Uterus (tissue), 3 donors: ENCODE measurements at regions not wholly inside any gene's neighbourhood (a gene's known extent, or its start where the extent isn't known, plus 50 kb on each side); places are given as distances from the start of the nearest gene placed in this dataset.

Source experiments
- DNase-seq, 2 donors: peaks; one replicate each; pipeline ENCODE4 v3.0.0-alpha.2; 2019 to 2020
- H3K27ac ChIP-seq, 2 donors: fragments of 200-600 bp; sonication (generic); 1 replicate in 1 of 2; 2 replicates in 1 of 2; pipeline ENCODE4 v1.5.1; 2016 to 2018
- H3K27me3 ChIP-seq, 2 donors: fragments of 200-600 bp; sonication (generic); one replicate each; pipeline ENCODE4 v1.5.1; 2018 to 2019; ENCODE audit warnings: control low read depth in 1 of 2
- H3K36me3 ChIP-seq, 2 donors: fragments of 200-600 bp; sonication (generic); one replicate each; pipeline ENCODE4 v1.5.1; 2019; ENCODE audit warnings: control low read depth in 1 of 2
- H3K4me1 ChIP-seq, 2 donors: fragments of 200-600 bp; sonication (generic); one replicate each; pipeline ENCODE4 v1.5.1; 2018 to 2019; ENCODE audit warnings: control low read depth in 1 of 2
- H3K4me3 ChIP-seq, 2 donors: fragments of 200-600 bp; sonication (generic); 1 replicate in 1 of 2; 2 replicates in 1 of 2; pipeline ENCODE4 v1.5.1; 2018 to 2019; ENCODE audit warnings: mild to moderate bottlenecking in 1 of 2
- H3K9me3 ChIP-seq, 2 donors: fragments of 200-600 bp; sonication (generic); one replicate each; pipeline ENCODE4 v1.5.1; 2019; ENCODE audit warnings: control low read depth in 1 of 2
- CTCF ChIP-seq, 4 experiments: fragments of 200-600 bp in 2 of 4; fragments of 450-650 bp in 2 of 4; sonication (generic) in 2 of 4; IDR thresholded peaks; one replicate each; pipeline ENCODE4 v1.5.1; 2016 to 2019; ENCODE audit warnings: antibody characterized with exemption in 4 of 4, mild to moderate bottlenecking in 2 of 4, moderate library complexity in 1 of 4
- POLR2A ChIP-seq, 2 donors: fragments of 450-650 bp; IDR thresholded peaks; one replicate each; pipeline ENCODE4 v1.6.1; 2016; ENCODE audit warnings: antibody characterized with exemption in 2 of 2, mild to moderate bottlenecking in 1 of 2, moderate library complexity in 1 of 2
- intact Hi-C: fragments of 100-400 bp; cut with DNase I; formaldehyde crosslinking; loops from one replicate; pipeline ENCODE4 v1.15.1; 2023; ENCODE audit warnings: low total_unique reads
- donor health status: DM: yes; HTN: yes; CAD: no.

- Histone ChIP-seq H3K4me1 (no peaks in the 10 kb centered on the region), H3K9me3 (no peaks in the 10 kb centered on the region), H3K27ac (no peak overlapping the region), H3K27me3 (no peaks in the 10 kb centered on the region), H3K36me3 (no peaks in the 10 kb centered on the region), H3K4me3 (no peak overlapping the region)
- intact Hi-C loops: no loop called here
- no peak for DNase-seq
- TF ChIP-seq POLR2A (IDR thresholded peaks at IDR 0.05) (no peak), CTCF (IDR thresholded peaks at IDR 0.05) (no peak)
Observed at GRCh38 chr12:126772171-126772864, 1494.7 kb upstream of the TMEM132C start.

GRCh38 chr12:126773012-126773411, 1494.0 kb upstream of the TMEM132C start:
- no peak for TF ChIP-seq CTCF (IDR thresholded peaks at IDR 0.05)
- no peak for TF ChIP-seq POLR2A (IDR thresholded peaks at IDR 0.05)
- DNase-seq: no peak
- H3K9me3 ChIP-seq: no peaks in the 10 kb centered on the region
- H3K36me3 ChIP-seq: no peaks in the 10 kb centered on the region
- H3K4me3 ChIP-seq: no peak overlapping the region
- no peak overlapping the region for H3K27ac ChIP-seq
- H3K4me1 ChIP-seq: no peaks in the 10 kb centered on the region
- intact Hi-C loops: no loop called here
- H3K27me3 ChIP-seq: no peaks in the 10 kb centered on the region

- H3K4me3 ChIP-seq: no peak overlapping the region
- H3K27ac ChIP-seq: no peak overlapping the region
- H3K36me3 ChIP-seq: no peaks in the 10 kb centered on the region
- H3K9me3 ChIP-seq: no peaks in the 10 kb centered on the region
- no peaks in the 10 kb centered on the region for H3K27me3 ChIP-seq
- TF ChIP-seq POLR2A (IDR thresholded peaks at IDR 0.05) (no peak), CTCF (IDR thresholded peaks at IDR 0.05) (no peak)
- no peaks in the 10 kb centered on the region for H3K4me1 ChIP-seq
- DNase-seq: no peak
- intact Hi-C loops: no loop called here
Observed at GRCh38 chr12:126773491-126773890, 1493.5 kb upstream of the TMEM132C start.

- no peak for TF ChIP-seq CTCF (IDR thresholded peaks at IDR 0.05)
- no peak for TF ChIP-seq POLR2A (IDR thresholded peaks at IDR 0.05)
- H3K36me3 ChIP-seq: no peaks in the 10 kb centered on the region
- no peak overlapping the region for H3K4me3 ChIP-seq
- DNase-seq: no peak
- intact Hi-C loops: no loop called here
- no peak overlapping the region for H3K27ac ChIP-seq
- H3K9me3 ChIP-seq: no peaks in the 10 kb centered on the region
- no peaks in the 10 kb centered on the region for H3K27me3 ChIP-seq
- no peaks in the 10 kb centered on the region for H3K4me1 ChIP-seq
Observed at GRCh38 chr12:126776026-126776655, 1490.8 kb upstream of the TMEM132C start.

GRCh38 chr12:126780343-126780742, 1486.6 kb upstream of the TMEM132C start:
- no peak overlapping the region for H3K4me3 ChIP-seq
- H3K27ac ChIP-seq: no peak overlapping the region
- no peaks in the 10 kb centered on the region for H3K36me3 ChIP-seq
- no peak for DNase-seq
- TF ChIP-seq CTCF (IDR thresholded peaks at IDR 0.05): no peak
- TF ChIP-seq POLR2A (IDR thresholded peaks at IDR 0.05): no peak
- H3K27me3 ChIP-seq: no peaks in the 10 kb centered on the region
- intact Hi-C loops: no loop called here
- H3K4me1 ChIP-seq: no peaks in the 10 kb centered on the region
- no peaks in the 10 kb centered on the region for H3K9me3 ChIP-seq
